Inferior parietal cortex (tissue), 1 donor: ENCODE measurements at regions not wholly inside any gene's neighbourhood (a gene's known extent, or its start where the extent isn't known, plus 50 kb on each side); places are given as distances from the start of the nearest gene placed in this dataset.
"Not testable (repeated sequence)": the region's sequence is repeated elsewhere in the genome, so short reads cannot be mapped to it uniquely, and the experiment has no call there.

Experiments used
- DNase-seq: peaks from one replicate; pipeline ENCODE4 v3.0.0-alpha.2; 2016; ENCODE audit errors: extremely low spot score

GRCh38 chr16:60142619-60143347, 1408.7 kb upstream of the GOT2 start:
- no peak for DNase-seq

GRCh38 chr16:60137891-60138290, 1403.8 kb upstream of the GOT2 start:
- DNase-seq, result no peak

- no peak for DNase-seq
These were observed 1393.1 kb upstream of the GOT2 start for GRCh38 chr16:60127196-60127595.

- not testable (repeated sequence) for DNase-seq
These were observed 1392.0 kb upstream of the GOT2 start for GRCh38 chr16:60126115-60126514.

- no peak for DNase-seq
These were observed 1389.4 kb upstream of the GOT2 start for GRCh38 chr16:60123392-60124023.

- DNase-seq, result no peak
These were observed 1386.5 kb upstream of the GOT2 start for GRCh38 chr16:60120586-60120985.

- DNase-seq, result no peak
These were observed 1376.4 kb upstream of the GOT2 start for GRCh38 chr16:60110531-60110930.

GRCh38 chr16:60107871-60108270, 1373.8 kb upstream of the GOT2 start:
- no peak for DNase-seq

- DNase-seq, result no peak
These were observed 1373.3 kb upstream of the GOT2 start for GRCh38 chr16:60107437-60107836.

- DNase-seq, result no peak
These were observed 1366.3 kb upstream of the GOT2 start for GRCh38 chr16:60100371-60100770.

- DNase-seq, result no peak
These were observed 1357.4 kb upstream of the GOT2 start for GRCh38 chr16:60091529-60091928.

- no peak for DNase-seq
These were observed 1357.0 kb upstream of the GOT2 start for GRCh38 chr16:60091071-60091470.

GRCh38 chr16:60087530-60087929, 1353.4 kb upstream of the GOT2 start:
- no peak for DNase-seq

GRCh38 chr16:60078819-60079218, 1344.7 kb upstream of the GOT2 start:
- DNase-seq, result not testable (repeated sequence)

- no peak for DNase-seq
These were observed 1343.7 kb upstream of the GOT2 start for GRCh38 chr16:60077861-60078260.

- DNase-seq, result no peak
These were observed 1340.3 kb upstream of the GOT2 start for GRCh38 chr16:60074378-60074777.

- no peak for DNase-seq
These were observed 1339.3 kb upstream of the GOT2 start for GRCh38 chr16:60073376-60073775.

GRCh38 chr16:60064026-60064425, 1329.9 kb upstream of the GOT2 start:
- DNase-seq, result no peak

GRCh38 chr16:60061396-60061795, 1327.3 kb upstream of the GOT2 start:
- DNase-seq, result no peak

GRCh38 chr16:60060731-60061130, 1326.6 kb upstream of the GOT2 start:
- DNase-seq, result no peak

GRCh38 chr16:60059141-60059540, 1325.0 kb upstream of the GOT2 start:
- DNase-seq, result no peak

GRCh38 chr16:60041671-60042070, 1307.6 kb upstream of the GOT2 start:
- DNase-seq, result no peak

- DNase-seq, result no peak
These were observed 1297.6 kb upstream of the GOT2 start for GRCh38 chr16:60031740-60032139.

GRCh38 chr16:60027351-60027750, 1293.2 kb upstream of the GOT2 start:
- no peak for DNase-seq
